Stomach (tissue), 4 donors: ENCODE measurements at regions not wholly inside any gene's neighbourhood (a gene's known extent, or its start where the extent isn't known, plus 50 kb on each side); places are given as distances from the start of the nearest gene placed in this dataset.

Experiments used
- EP300 ChIP-seq: sonication (generic); formaldehyde crosslinking; IDR thresholded peaks from one replicate; pipeline ENCODE4 v1.6.1; 2017; ENCODE audit warnings: antibody characterized with exemption
- POLR2AphosphoS5 ChIP-seq, 3 donors: sonication (generic); formaldehyde crosslinking; IDR thresholded peaks; one replicate each; pipeline ENCODE4 v1.6.1; 2016; ENCODE audit warnings: antibody characterized with exemption in 3 of 3

DNA sequence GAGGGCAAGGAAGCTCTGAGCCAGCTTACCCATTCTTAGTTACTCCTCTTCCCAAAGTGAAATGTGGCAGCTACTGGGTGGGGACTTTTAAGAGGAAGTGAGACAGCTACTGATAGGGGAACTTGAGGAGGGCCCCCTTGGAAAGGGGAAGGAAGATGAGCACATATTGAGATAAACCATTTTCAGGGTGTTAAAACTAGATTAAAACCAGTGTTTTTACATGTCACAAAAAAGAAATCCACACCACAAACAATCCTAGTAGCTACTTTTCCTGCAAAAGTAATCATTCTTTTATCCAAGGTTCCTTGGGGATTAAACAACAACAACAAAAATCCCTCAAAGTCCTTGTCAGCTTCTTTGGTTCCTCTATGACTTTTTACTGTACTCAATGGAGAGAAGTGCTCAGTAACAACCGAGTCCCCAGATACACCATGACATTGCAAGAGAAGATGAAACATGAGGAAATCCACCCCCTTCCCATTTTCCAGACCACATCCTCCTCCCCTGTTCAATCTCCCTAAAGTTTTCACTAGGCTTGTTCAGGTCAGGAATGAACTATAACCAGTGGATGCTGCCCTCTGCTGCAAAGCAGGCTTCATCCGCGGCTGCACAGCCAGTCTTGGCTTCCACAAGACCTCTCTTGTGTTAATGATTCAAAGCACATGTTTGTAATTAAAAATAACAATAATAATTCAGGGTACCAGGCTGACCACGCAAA lies 113.5 kb upstream of the TMEM164 start:
- no peak for TF ChIP-seq POLR2AphosphoS5 (IDR thresholded peaks at IDR 0.05)
- no peak for TF ChIP-seq EP300
